Cardiac fibroblast (primary cell): ENCODE measurements at regions not wholly inside any gene's neighbourhood (a gene's known extent, or its start where the extent isn't known, plus 50 kb on each side); places are given as distances from the start of the nearest gene placed in this dataset.

Experiments
- DNase-seq, 2 donors: peaks; one replicate each; pipeline versions ENCODE4 v3.0.0 to v3.0.0-alpha.2; 2010; ENCODE audit warnings: low read depth in 2 of 2
- H3K4me3 ChIP-seq, 2 donors: replicated peaks in 1 of 2; 1 replicate in 1 of 2; 2 replicates in 1 of 2; pipeline ENCODE4 v1.5.1; 2011; ENCODE audit warnings: low read depth in 2 of 2, low read length in 2 of 2, mild to moderate bottlenecking in 2 of 2, moderate library complexity in 1 of 2
- CTCF ChIP-seq: IDR thresholded peaks from one replicate; pipeline ENCODE4 v1.5.1; 2011; ENCODE audit warnings: low read depth, mild to moderate bottlenecking, low read length, inconsistent platforms

- no peak overlapping the region for H3K4me3 ChIP-seq
- no peak for DNase-seq
- TF ChIP-seq CTCF: no peak
These were observed 182.2 kb upstream of the NUDT4 start for GRCh38 chr12:93195511-93195910.

- peak; percentile 78 to 79 for DNase-seq
- no peak overlapping the region for H3K4me3 ChIP-seq
- TF ChIP-seq CTCF: no peak
These were observed 180.6 kb upstream of the NUDT4 start for GRCh38 chr12:93197067-93197593.

GRCh38 chr12:93198086-93198485 is 179.6 kb upstream of the NUDT4 start:
- peak; percentile 54 to 85 for DNase-seq
- no peak overlapping the region for H3K4me3 ChIP-seq
- TF ChIP-seq CTCF: no peak

- TF ChIP-seq CTCF: no peak
- no peak overlapping the region for H3K4me3 ChIP-seq
- peak in 1 of 2 donors; percentile 63 for DNase-seq
These were observed 177.9 kb upstream of the NUDT4 start for GRCh38 chr12:93199831-93200236.

- peak; percentile 25 to 33 for DNase-seq
- H3K4me3 ChIP-seq: no peak overlapping the region
- no peak for TF ChIP-seq CTCF
These were observed 177.3 kb upstream of the NUDT4 start for GRCh38 chr12:93200291-93200917.

GRCh38 chr12:93201990-93202389 is 175.7 kb upstream of the NUDT4 start:
- H3K4me3 ChIP-seq: no peak overlapping the region
- no peak for DNase-seq
- no peak for TF ChIP-seq CTCF

- no peak overlapping the region for H3K4me3 ChIP-seq
- DNase-seq: no peak
- TF ChIP-seq CTCF: no peak
These were observed 175.0 kb upstream of the NUDT4 start for GRCh38 chr12:93202688-93203087.
